C4-2B (cell line): ENCODE measurements at regions not wholly inside any gene's neighbourhood (a gene's known extent, or its start where the extent isn't known, plus 50 kb on each side); places are given as distances from the start of the nearest gene placed in this dataset.
A peak's percentile ranks its signal among the peaks of the same experiment; 100 is the strongest.

Experiments
- H3K27ac ChIP-seq: fragments of 450-650 bp; 2 replicates; pipeline ENCODE4 v1.5.1; 2017
- ZFX ChIP-seq: fragments of 450-650 bp; IDR thresholded peaks from 2 replicates; pipeline ENCODE4 v1.6.1; 2017
- TF ChIP-seq, protein P1 (sequence below): fragments of 450-650 bp; conservative IDR thresholded peaks from 2 replicates; pipeline ENCODE4 v1.5.1; 2017; ENCODE audit warnings: mild to moderate bottlenecking

DNA sequence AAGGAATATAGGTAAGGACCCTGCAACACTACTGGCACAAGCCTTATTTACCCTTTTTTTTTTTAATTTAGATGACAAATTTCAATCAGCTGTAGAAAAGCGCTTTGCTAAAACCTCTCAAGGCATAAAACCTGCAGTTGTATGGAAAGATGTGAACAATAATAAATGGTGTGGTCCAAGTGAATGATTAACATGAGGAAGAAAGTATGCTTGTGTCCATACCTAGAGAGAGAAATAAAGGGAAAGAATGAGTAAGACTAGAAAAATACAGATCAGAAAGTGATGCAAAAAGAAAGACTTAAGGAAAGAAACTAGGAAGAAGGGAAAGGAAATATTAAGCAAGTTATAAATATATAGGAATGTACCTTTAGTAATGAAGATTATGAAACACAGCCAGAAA is 119.2 kb upstream of the SCN7A start:
- TF ChIP-seq ZFX = no peak
- TF ChIP-seq, protein P1, sequence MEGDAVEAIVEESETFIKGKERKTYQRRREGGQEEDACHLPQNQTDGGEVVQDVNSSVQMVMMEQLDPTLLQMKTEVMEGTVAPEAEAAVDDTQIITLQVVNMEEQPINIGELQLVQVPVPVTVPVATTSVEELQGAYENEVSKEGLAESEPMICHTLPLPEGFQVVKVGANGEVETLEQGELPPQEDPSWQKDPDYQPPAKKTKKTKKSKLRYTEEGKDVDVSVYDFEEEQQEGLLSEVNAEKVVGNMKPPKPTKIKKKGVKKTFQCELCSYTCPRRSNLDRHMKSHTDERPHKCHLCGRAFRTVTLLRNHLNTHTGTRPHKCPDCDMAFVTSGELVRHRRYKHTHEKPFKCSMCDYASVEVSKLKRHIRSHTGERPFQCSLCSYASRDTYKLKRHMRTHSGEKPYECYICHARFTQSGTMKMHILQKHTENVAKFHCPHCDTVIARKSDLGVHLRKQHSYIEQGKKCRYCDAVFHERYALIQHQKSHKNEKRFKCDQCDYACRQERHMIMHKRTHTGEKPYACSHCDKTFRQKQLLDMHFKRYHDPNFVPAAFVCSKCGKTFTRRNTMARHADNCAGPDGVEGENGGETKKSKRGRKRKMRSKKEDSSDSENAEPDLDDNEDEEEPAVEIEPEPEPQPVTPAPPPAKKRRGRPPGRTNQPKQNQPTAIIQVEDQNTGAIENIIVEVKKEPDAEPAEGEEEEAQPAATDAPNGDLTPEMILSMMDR = no peak
- H3K27ac ChIP-seq = no peak overlapping the region

DNA sequence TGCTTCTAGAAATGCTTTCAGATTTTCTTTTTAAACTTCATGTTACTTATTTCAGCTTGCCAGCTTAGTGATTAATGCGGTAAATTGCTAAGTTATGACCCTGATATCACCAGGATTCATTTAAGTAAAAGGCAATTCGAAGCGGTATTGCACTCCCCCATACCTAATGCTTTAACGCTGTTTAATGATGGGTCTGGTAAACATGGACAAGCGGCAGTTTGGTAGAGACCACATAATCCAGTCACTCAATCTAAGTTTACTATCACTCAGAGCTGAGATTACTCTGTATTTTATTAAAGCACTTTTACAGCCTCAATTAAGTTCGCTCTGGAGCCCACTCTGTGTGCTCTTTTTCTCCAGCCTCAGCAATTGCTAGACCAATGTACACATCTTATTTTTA is 118.2 kb upstream of the SCN7A start:
- TF ChIP-seq, protein P1 = no peak
- TF ChIP-seq ZFX = no peak
- H3K27ac ChIP-seq = no peak overlapping the region

DNA sequence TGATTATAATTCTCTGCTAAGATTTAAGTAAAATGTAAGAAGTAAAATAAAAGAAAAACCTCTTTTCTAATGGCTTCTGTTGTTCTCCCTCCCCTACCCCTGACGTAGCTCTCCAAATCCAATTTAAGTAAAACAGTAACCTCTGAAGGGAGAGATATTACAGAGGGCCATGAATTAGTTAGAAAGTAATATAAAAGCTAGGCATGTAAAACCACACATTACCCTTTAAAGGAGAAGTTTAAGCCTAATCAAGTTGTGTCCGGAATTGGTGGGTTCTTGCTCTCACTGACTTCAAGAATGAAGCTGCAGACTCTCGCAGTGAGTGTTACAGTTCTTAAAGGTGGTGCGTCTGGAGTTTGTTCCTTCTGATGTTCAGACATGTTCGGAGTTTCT is 116.9 kb upstream of the SCN7A start:
- H3K27ac ChIP-seq = no peak overlapping the region
- TF ChIP-seq, protein P1 = no peak
- TF ChIP-seq ZFX = no peak

DNA sequence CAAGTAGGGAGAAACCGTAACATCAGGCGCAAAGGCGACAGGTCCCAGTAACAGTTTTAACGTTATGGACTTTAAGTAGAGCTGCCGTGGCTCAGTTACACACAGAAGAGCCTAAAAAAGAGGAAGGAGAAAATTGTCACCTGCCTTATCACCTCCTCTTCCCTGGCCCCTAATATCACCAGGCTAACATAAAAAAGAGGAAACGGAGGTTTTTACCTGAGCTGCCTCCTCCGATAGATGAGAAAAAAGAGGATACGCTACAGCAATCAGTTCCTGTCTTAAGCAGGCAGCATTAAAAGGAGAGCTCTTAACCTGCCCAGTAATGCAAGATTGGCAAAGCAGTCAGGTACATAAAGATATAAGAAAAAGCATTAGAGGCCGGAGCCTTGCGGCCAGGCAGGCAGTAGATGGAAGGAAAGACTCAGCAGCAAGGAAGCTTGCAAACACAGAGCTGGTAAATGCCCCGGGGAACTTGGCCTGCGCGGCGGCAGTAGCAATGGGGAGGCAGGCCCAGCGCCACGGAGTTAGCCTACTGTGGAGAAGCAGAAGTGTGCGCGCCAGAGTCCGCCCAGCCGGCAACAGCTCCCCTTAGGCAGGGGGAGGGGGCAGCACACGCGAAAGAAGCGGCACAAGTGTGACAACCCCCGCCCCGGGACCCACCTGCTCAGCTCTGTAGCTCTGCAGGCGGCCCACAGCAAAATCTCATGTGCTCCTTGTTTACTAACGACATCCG is 116.3 kb upstream of the SCN7A start:
- H3K27ac ChIP-seq = no peak overlapping the region
- no peak for TF ChIP-seq ZFX
- TF ChIP-seq, protein P1 = no peak

DNA sequence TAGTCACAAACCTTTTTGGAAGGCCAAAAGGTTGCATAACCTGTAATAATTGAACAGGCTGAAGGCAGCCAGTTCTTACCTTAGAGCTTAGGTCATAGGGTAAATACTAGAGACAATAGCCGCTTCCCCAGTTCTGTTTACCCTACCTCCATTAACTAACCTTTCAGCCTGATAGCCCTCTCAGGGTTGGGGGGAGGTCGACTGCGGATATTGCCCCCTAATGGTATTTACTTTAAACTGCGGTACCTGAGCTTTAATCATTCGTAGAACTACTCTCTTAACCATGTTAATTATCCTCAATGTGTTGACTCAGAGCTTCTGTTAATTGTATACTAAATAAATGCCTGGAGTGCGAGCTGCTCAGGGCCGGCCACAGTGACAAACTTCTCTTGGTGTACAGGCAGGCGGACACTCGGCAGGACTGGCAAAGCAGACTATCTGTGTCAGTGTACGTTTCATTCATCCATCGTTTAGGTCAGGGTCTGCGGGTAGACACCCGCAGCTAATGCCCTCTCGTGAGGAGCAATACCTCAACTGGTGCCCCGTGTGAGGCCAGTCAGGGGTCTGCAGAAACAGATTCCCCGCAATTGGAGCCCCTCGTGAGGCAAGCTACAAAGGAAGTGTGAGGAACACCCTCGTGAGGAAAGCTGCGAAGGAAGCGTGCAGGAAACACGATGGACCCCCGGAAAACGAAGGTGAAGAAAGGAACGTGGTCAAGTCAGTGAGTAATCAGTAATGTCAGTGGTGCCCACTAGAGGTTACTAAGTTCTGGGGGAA is 115.3 kb upstream of the SCN7A start:
- H3K27ac ChIP-seq = no peak overlapping the region
- no peak for TF ChIP-seq ZFX
- TF ChIP-seq, protein P1 = peak; percentile 15

DNA sequence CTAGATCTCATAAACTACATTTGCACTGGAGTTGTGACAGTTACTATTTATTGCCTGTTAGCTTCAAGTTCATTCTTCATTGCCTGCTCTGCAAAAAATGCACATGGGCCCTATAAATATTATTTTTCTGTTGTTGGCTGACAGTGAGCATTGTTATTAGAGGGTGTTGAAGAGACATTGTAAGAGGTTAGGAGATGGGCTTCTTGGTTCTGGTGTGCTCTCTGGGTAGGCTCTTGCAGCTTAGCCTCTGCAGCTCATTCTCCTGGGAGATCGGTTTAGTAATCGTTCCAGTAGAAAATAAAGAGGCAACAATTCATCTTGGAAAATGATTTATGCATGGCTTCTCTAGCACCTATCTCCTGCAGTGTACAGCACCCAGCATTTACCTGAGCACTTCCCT is 113.8 kb upstream of the SCN7A start:
- no peak for TF ChIP-seq ZFX
- TF ChIP-seq, protein P1 = no peak
- no peak overlapping the region for H3K27ac ChIP-seq

DNA sequence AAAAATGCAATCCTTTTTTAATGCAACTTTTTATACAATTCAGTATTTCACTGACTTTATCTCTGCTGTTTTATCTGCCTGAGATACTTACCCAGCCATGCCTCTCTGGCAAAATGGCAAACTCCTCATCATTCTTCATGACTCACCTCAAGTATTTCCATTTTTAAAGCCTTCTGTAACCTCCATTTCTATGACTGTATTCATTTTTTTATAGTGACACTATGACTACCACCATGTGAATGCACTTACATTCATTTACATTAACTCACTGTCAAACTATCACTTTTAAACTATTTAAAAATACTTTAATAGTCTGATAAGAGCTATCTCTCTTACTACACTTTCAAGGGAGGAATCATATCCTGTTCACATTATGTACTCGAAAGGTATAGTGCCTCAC is 99.4 kb upstream of the SCN7A start:
- TF ChIP-seq ZFX = no peak
- TF ChIP-seq, protein P1 = no peak
- H3K27ac ChIP-seq = no peak overlapping the region
